SK-N-SH (cell line): ENCODE measurements at regions not wholly inside any gene's neighbourhood (a gene's known extent, or its start where the extent isn't known, plus 50 kb on each side); places are given as distances from the start of the nearest gene placed in this dataset.

Source experiments
- CTCF ChIA-PET: fragments of 300-600, 350-600 bp; formaldehyde crosslinking; extraction: SDS; loops from one replicate; lab custom pipeline; 2021; lab: Yijun Ruan, JAX
- POLR2A ChIA-PET: fragments of 350-600 bp; sonication (Branson Sonifier 250); formaldehyde crosslinking; extraction: SDS; loops from one replicate; lab custom pipeline; 2020; ENCODE audit warnings: antibody characterized with exemption, inconsistent platforms; lab: Yijun Ruan, JAX
- DNase-seq: peaks from one replicate; pipeline ENCODE4 v3.0.0; 2012
- H2AFZ ChIP-seq: fragments of 200-600 bp; sonication (generic); 2 replicates; pipeline ENCODE4 v1.8.1; 2016; ENCODE audit warnings: antibody characterized with exemption, mild to moderate bottlenecking, low read depth
- H3F3A ChIP-seq: fragments of 200-600 bp; sonication (generic); replicated peaks from 2 replicates; pipeline ENCODE3; 2016; ENCODE audit warnings: antibody characterized with exemption, mild to moderate bottlenecking; ENCODE audit not compliant: insufficient read depth
- H3K27ac ChIP-seq, 2 experiments: fragments of 200-500 bp in 1 of 2; fragments of 200-600 bp in 1 of 2; sonication (Bioruptor generic) in 1 of 2; sonication (generic), shearing (Covaris generic) in 1 of 2; 2 replicates each; pipeline versions ENCODE4 v1.5.1 to v1.6.1; 2014 to 2016; ENCODE audit warnings: low read depth in 2 of 2, inconsistent platforms in 1 of 2, low read length in 1 of 2, mild to moderate bottlenecking in 1 of 2, mixed read lengths in 1 of 2
- H3K27me3 ChIP-seq: fragments of 200-600 bp; sonication (generic), shearing (Covaris generic); 2 replicates; pipeline ENCODE4 v1.6.1; 2016; ENCODE audit warnings: mixed run types; ENCODE audit not compliant: insufficient read depth
- H3K36me3 ChIP-seq, 2 experiments: fragments of 200-500 bp in 1 of 2; fragments of 200-600 bp in 1 of 2; sonication (Bioruptor generic) in 1 of 2; sonication (generic) in 1 of 2; replicated peaks in 1 of 2; 2 replicates each; pipeline versions ENCODE3 to v1.5.1; 2014 to 2016; ENCODE audit warnings: low read length in 1 of 2, mild to moderate bottlenecking in 1 of 2; ENCODE audit not compliant: insufficient read depth in 2 of 2, control insufficient read depth in 1 of 2
- H3K4me1 ChIP-seq, 2 experiments: fragments of 200-500 bp in 1 of 2; fragments of 200-600 bp in 1 of 2; sonication (Bioruptor generic) in 1 of 2; sonication (generic), shearing (Covaris generic) in 1 of 2; 2 replicates each; pipeline versions ENCODE4 v1.5.1 to v1.6.1; 2014 to 2016; ENCODE audit warnings: low read depth in 1 of 2, low read length in 1 of 2, mixed run types in 1 of 2; ENCODE audit not compliant: insufficient read depth in 2 of 2, control insufficient read depth in 1 of 2
- H3K4me2 ChIP-seq: fragments of 200-600 bp; sonication (generic), shearing (Covaris generic); 2 replicates; pipeline ENCODE4 v1.6.1; 2017; ENCODE audit warnings: mixed run types
- H3K4me3 ChIP-seq, 2 experiments: fragments of 200-500 bp in 1 of 2; fragments of 200-600 bp in 1 of 2; sonication (Bioruptor generic) in 1 of 2; sonication (generic), shearing (Covaris generic) in 1 of 2; 2 replicates each; pipeline versions ENCODE4 v1.5.1 to v1.8.1; 2014 to 2016; ENCODE audit warnings: low read depth in 2 of 2, inconsistent platforms in 1 of 2, low read length in 1 of 2, mild to moderate bottlenecking in 1 of 2, mixed read lengths in 1 of 2, moderate library complexity in 1 of 2
- H3K79me2 ChIP-seq: fragments of 200-600 bp; sonication (generic); 2 replicates; pipeline ENCODE4 v1.8.1; 2017; ENCODE audit warnings: mild to moderate bottlenecking; ENCODE audit not compliant: insufficient read depth
- H3K9ac ChIP-seq: fragments of 200-600 bp; sonication (generic); 2 replicates; pipeline ENCODE4 v1.6.1; 2017; ENCODE audit warnings: mixed run types
- H3K9me2 ChIP-seq: fragments of 200-600 bp; sonication (generic); 2 replicates; pipeline ENCODE4 v1.6.1; 2017; ENCODE audit warnings: mixed run types
- H3K9me3 ChIP-seq: fragments of 200-600 bp; sonication (generic); 2 replicates; pipeline ENCODE4 v1.6.1; 2017; ENCODE audit warnings: mixed run types, mild to moderate bottlenecking, moderate library complexity
- H4K20me1 ChIP-seq: fragments of 200-600 bp; sonication (generic); 2 replicates; pipeline ENCODE4 v1.6.1; 2017; ENCODE audit warnings: mild to moderate bottlenecking, mixed run types; ENCODE audit not compliant: insufficient read depth
- CHD2 ChIP-seq: fragments of 150-350 bp; IDR thresholded peaks from 2 replicates; pipeline ENCODE4 v1.6.1; 2018; ENCODE audit warnings: low read length; ENCODE audit not compliant: partially characterized antibody
- EZH2phosphoT487 ChIP-seq: fragments of 200-600 bp; sonication (generic); IDR thresholded peaks from 2 replicates; pipeline ENCODE4 v1.6.1; 2017; ENCODE audit warnings: low read depth, mixed run types, mild to moderate bottlenecking, antibody characterized with exemption, moderate library complexity, borderline replicate concordance
- FOSL2 ChIP-seq: IDR thresholded peaks from 2 replicates; pipeline ENCODE4 v1.4.0; 2012; ENCODE audit warnings: low read depth, mild to moderate bottlenecking, moderate library complexity, borderline replicate concordance
- FOXM1 ChIP-seq: IDR thresholded peaks from 2 replicates; pipeline ENCODE4 v1.4.0; 2012; ENCODE audit warnings: low read depth, mild to moderate bottlenecking
- GABPA ChIP-seq: IDR thresholded peaks from 2 replicates; pipeline ENCODE4 v1.4.0; 2012; ENCODE audit warnings: low read depth, mild to moderate bottlenecking
- GATA2 ChIP-seq: sonication (generic); formaldehyde crosslinking; IDR thresholded peaks from 2 replicates; pipeline ENCODE4 v1.5.0; 2020; ENCODE audit warnings: mild to moderate bottlenecking, missing genetic modification reagents
- MXI1 ChIP-seq: IDR thresholded peaks from 2 replicates; pipeline ENCODE4 v1.6.1; 2012; ENCODE audit warnings: mild to moderate bottlenecking, low read depth, low read length, improper control_type of control experiment
- NRF1 ChIP-seq: IDR thresholded peaks from 2 replicates; pipeline ENCODE4 v1.6.1; 2012; ENCODE audit warnings: low read depth, mild to moderate bottlenecking, low read length
- RAD21 ChIP-seq: IDR thresholded peaks from 2 replicates; pipeline ENCODE4 v1.6.1; 2012; ENCODE audit warnings: mild to moderate bottlenecking, low read length
- REST ChIP-seq: IDR thresholded peaks from 2 replicates; pipeline ENCODE4 v1.6.1; 2012; ENCODE audit warnings: mild to moderate bottlenecking, low read depth, low read length, moderate library complexity
- SIN3A ChIP-seq: IDR thresholded peaks from 2 replicates; pipeline ENCODE4 v1.6.1; 2012; ENCODE audit warnings: low read depth, mild to moderate bottlenecking, low read length, moderate library complexity, borderline replicate concordance
- SMC3 ChIP-seq: IDR thresholded peaks from 2 replicates; pipeline ENCODE4 v1.6.1; 2012; ENCODE audit warnings: low read depth, low read length, improper control_type of control experiment
- TCF12 ChIP-seq: IDR thresholded peaks from 2 replicates; pipeline ENCODE4 v1.4.0; 2012
- TEAD4 ChIP-seq: IDR thresholded peaks from 2 replicates; pipeline ENCODE4 v1.4.0; 2012; ENCODE audit warnings: mild to moderate bottlenecking, borderline replicate concordance; ENCODE audit not compliant: insufficient read depth
- USF2 ChIP-seq: fragments of 150-350 bp; IDR thresholded peaks from 2 replicates; pipeline ENCODE4 v1.6.1; 2017; ENCODE audit warnings: antibody characterized with exemption, low read length, low read depth, borderline replicate concordance
- WGBS: methylation state at CpG from one replicate; pipeline ENCODE4 v1.1.6; 2017; ENCODE audit warnings: low lambda C conversion rate; 5-methylcytosine and 5-hydroxymethylcytosine counted together
- TF ChIP-seq, protein P1 (sequence below): IDR thresholded peaks from 2 replicates; pipeline ENCODE4; 2012
- TF ChIP-seq, protein P2 (sequence below): IDR thresholded peaks from 2 replicates; pipeline ENCODE4 v1.4.0; 2012; ENCODE audit warnings: low read depth, borderline replicate concordance
- TF ChIP-seq, protein P3 (sequence below): fragments of 200-600 bp; sonication (generic); IDR thresholded peaks from 2 replicates; pipeline ENCODE4 v1.6.1; 2017; ENCODE audit warnings: antibody characterized with exemption, mild to moderate bottlenecking, moderate library complexity
- TF ChIP-seq, protein P4 (sequence below): IDR thresholded peaks from 2 replicates; pipeline ENCODE4 v1.4.0; 2012; ENCODE audit warnings: low read depth

- no peaks in the 10 kb centered on the region for H3F3A ChIP-seq
- no peak overlapping the region for H2AFZ ChIP-seq
- no peaks in the 10 kb centered on the region for H3K27me3 ChIP-seq
- H3K4me1 ChIP-seq = no peaks in the 10 kb centered on the region
- no peak overlapping the region for H3K4me2 ChIP-seq
- TF ChIP-seq FOXM1 (no peak), GABPA (no peak), EZH2phosphoT487 (no peak), NRF1 (no peak), TCF12 (no peak), USF2 (no peak), CHD2 (no peak), SIN3A (no peak)
- TF ChIP-seq, protein P1, sequence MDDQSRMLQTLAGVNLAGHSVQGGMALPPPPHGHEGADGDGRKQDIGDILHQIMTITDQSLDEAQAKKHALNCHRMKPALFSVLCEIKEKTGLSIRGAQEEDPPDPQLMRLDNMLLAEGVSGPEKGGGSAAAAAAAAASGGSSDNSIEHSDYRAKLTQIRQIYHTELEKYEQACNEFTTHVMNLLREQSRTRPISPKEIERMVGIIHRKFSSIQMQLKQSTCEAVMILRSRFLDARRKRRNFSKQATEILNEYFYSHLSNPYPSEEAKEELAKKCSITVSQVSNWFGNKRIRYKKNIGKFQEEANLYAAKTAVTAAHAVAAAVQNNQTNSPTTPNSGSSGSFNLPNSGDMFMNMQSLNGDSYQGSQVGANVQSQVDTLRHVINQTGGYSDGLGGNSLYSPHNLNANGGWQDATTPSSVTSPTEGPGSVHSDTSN = no peak
- TF ChIP-seq, protein P2, sequence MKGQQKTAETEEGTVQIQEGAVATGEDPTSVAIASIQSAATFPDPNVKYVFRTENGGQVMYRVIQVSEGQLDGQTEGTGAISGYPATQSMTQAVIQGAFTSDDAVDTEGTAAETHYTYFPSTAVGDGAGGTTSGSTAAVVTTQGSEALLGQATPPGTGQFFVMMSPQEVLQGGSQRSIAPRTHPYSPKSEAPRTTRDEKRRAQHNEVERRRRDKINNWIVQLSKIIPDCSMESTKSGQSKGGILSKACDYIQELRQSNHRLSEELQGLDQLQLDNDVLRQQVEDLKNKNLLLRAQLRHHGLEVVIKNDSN = no peak
- TF ChIP-seq, protein P3, sequence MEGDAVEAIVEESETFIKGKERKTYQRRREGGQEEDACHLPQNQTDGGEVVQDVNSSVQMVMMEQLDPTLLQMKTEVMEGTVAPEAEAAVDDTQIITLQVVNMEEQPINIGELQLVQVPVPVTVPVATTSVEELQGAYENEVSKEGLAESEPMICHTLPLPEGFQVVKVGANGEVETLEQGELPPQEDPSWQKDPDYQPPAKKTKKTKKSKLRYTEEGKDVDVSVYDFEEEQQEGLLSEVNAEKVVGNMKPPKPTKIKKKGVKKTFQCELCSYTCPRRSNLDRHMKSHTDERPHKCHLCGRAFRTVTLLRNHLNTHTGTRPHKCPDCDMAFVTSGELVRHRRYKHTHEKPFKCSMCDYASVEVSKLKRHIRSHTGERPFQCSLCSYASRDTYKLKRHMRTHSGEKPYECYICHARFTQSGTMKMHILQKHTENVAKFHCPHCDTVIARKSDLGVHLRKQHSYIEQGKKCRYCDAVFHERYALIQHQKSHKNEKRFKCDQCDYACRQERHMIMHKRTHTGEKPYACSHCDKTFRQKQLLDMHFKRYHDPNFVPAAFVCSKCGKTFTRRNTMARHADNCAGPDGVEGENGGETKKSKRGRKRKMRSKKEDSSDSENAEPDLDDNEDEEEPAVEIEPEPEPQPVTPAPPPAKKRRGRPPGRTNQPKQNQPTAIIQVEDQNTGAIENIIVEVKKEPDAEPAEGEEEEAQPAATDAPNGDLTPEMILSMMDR = no peak
- no peak for DNase-seq
- no peaks in the 10 kb centered on the region for H3K9me3 ChIP-seq
- no peak overlapping the region for H3K4me3 ChIP-seq
- no peaks in the 10 kb centered on the region for H3K36me3 ChIP-seq
- H3K9me2 ChIP-seq = no peaks in the 10 kb centered on the region
- POLR2A ChIA-PET = no interaction called here
- WGBS = 25% methylated on average over 2 of the region's 2 CpGs
- no peak overlapping the region for H3K9ac ChIP-seq
- H3K27ac ChIP-seq = no peak overlapping the region
- no peaks in the 10 kb centered on the region for H3K79me2 ChIP-seq
- CTCF ChIA-PET = no interaction called here
- no peaks in the 10 kb centered on the region for H4K20me1 ChIP-seq
These were observed 121.6 kb upstream of the MXRA5 start for GRCh38 chrX:3468031-3468430.

DNA sequence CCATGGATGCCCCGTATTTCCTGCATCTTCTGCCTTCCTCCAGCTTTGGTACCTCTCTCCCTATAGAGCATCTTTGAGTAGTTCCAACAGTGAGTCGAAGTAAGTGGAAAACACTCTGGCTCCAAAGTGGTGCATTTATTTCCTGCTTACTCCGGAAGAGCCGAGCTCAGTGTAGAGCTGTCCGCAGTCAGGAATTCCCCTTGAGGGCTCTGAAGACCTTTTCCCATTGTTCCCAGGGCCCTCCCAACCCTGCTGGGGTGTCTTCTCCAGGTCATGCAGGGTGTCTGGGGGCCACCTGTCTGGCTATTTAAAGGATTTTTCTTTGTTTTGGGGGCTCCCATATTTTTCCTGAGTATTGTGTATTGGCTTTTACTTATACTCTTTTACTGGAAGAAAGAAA lies 118.6 kb upstream of the MXRA5 start:
- Histone ChIP-seq H3K79me2 (no peaks in the 10 kb centered on the region), H2AFZ (no peak overlapping the region), H3K4me1 (no peaks in the 10 kb centered on the region; a peak in 1 of 4 replicates), H4K20me1 (no peaks in the 10 kb centered on the region), H3K9ac (no peak overlapping the region), H3K27ac (no peak overlapping the region), H3K4me2 (no peak overlapping the region), H3K27me3 (no peaks in the 10 kb centered on the region), H3K36me3 (no peaks in the 10 kb centered on the region), H3F3A (no peaks in the 10 kb centered on the region), H3K9me2 (no peaks in the 10 kb centered on the region), H3K4me3 (no peak overlapping the region), H3K9me3 (no peaks in the 10 kb centered on the region)
- DNase-seq = no peak
- 44% methylated on average over 5 of the region's 5 CpGs for WGBS
- ChIA-PET CTCF (no interaction called here), POLR2A (no interaction called here)
- TF ChIP-seq MXI1 (no peak), TCF12 (no peak), SMC3 (no peak), GATA2 (CRISPR knock-in tag) (no peak), RAD21 (no peak), CHD2 (no peak), TEAD4 (no peak), FOSL2 (no peak), FOXM1 (no peak), REST (no peak)
- TF ChIP-seq, protein P4, sequence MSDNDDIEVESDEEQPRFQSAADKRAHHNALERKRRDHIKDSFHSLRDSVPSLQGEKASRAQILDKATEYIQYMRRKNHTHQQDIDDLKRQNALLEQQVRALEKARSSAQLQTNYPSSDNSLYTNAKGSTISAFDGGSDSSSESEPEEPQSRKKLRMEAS = no peak
